Uterus (tissue), 2 donors: ENCODE measurements at regions not wholly inside any gene's neighbourhood (a gene's known extent, or its start where the extent isn't known, plus 50 kb on each side); places are given as distances from the start of the nearest gene placed in this dataset.
"Not testable (repeated sequence)": the region's sequence is repeated elsewhere in the genome, so short reads cannot be mapped to it uniquely, and the experiment has no call there.

Experiments
- CTCF ChIP-seq, 4 experiments: fragments of 200-600 bp in 2 of 4; fragments of 450-650 bp in 2 of 4; sonication (generic) in 2 of 4; IDR thresholded peaks; one replicate each; pipeline ENCODE4 v1.5.1; 2016 to 2019; ENCODE audit warnings: antibody characterized with exemption in 4 of 4, mild to moderate bottlenecking in 2 of 4, moderate library complexity in 1 of 4
- POLR2A ChIP-seq, 2 donors: fragments of 450-650 bp; IDR thresholded peaks; one replicate each; pipeline ENCODE4 v1.6.1; 2016; ENCODE audit warnings: antibody characterized with exemption in 2 of 2, mild to moderate bottlenecking in 1 of 2, moderate library complexity in 1 of 2

- TF ChIP-seq CTCF, POLR2A (IDR thresholded peaks at IDR 0.05): not testable (repeated sequence)
Measured at GRCh38 chr4:49218094-49218493, 232.0 kb downstream of the CWH43 start.
